Stimulated activated CD4-positive, alpha-beta T cell treated with anti-CD3 and anti-CD28 coated beads, Interleukin-1b, Interleukin-23, amount 100 ng/mL, for 4 hours (primary cell): ENCODE measurements at regions not wholly inside any gene's neighbourhood (a gene's known extent, or its start where the extent isn't known, plus 50 kb on each side); places are given as distances from the start of the nearest gene placed in this dataset.

Source experiments
- DNase-seq, 2 donors: peaks; one replicate each; pipeline ENCODE4 v3.0.0-alpha.2; 2020; ENCODE audit warnings: low read depth in 2 of 2

GRCh38 chr9:17894501-17895160 lies 315.8 kb downstream of the SH3GL2 start:
- DNase-seq: no peak

- no peak for DNase-seq
Measured at GRCh38 chr9:17900606-17901005, 321.7 kb downstream of the SH3GL2 start.

DNA sequence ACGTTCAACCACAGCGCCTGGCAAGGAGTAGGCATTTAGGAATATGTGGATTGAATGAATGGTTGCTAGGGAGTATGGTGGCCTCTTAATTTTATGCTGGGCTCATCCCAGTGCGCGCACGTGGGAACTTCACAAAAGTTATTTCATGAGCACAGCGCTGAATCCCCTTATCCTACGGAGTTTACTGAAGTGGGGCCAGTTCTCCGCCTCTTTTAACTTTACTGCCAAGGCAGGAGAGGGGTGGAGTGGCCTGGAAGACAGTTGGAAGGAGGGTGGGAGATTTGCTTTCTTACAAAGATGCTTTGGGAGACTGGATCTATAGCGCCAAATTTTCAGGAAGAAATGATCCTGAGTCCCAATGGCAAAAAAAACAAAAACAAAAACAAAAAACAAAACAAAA lies 326.5 kb downstream of the SH3GL2 start:
- DNase-seq: no peak

DNA sequence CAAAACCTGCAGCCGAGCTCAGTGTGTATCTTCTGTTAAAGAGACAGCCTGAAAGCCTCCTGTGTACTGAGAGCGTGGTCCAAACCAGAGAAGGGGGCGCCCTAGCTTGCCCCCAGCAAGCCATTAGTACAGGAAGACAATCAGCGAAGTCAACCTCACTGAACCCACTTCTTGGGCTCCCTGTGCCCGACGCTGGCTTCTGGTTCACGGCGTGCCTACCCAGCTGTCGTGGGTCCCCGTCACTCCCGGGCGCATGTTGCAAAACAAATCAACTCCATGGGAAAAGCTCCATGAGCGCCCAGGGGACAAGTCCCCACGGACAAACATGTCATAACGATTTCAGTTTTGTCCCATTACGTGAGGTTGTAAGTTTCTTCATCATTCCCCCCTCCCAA lies 326.9 kb downstream of the SH3GL2 start:
- no peak for DNase-seq

DNA sequence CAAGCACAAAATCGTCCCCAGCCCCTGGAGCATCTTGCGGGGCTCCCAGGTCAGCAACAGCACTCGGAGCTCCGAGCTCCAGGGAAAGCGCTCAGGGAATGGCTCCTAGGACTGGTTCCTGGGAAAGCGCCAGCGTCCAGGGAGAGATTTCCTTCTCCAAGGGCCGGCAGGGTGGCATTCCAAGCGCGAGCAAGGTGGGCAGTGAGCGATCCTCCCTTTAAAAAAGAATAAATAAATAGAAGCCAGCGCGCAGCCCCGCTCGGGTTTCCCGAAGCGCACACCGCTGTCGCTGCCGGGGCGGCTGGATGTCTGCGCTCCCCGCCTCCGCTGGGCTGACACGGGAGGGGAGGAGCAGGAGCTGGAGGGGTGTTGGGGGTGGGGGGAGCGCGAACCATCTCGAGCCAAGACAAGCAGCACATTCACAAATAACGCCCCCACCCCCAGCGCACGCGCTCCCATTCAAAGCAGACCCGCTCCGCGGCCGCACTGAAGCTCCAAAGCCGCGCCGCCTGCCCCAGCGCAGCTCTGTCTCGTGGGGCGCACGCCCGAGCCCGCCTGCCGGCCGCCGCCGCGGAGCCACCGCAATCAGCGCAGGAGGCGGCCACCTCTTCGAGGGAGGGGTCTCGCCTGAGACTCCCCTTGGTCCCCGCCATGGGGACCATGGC lies 327.4 kb downstream of the SH3GL2 start:
- DNase-seq: no peak

DNA sequence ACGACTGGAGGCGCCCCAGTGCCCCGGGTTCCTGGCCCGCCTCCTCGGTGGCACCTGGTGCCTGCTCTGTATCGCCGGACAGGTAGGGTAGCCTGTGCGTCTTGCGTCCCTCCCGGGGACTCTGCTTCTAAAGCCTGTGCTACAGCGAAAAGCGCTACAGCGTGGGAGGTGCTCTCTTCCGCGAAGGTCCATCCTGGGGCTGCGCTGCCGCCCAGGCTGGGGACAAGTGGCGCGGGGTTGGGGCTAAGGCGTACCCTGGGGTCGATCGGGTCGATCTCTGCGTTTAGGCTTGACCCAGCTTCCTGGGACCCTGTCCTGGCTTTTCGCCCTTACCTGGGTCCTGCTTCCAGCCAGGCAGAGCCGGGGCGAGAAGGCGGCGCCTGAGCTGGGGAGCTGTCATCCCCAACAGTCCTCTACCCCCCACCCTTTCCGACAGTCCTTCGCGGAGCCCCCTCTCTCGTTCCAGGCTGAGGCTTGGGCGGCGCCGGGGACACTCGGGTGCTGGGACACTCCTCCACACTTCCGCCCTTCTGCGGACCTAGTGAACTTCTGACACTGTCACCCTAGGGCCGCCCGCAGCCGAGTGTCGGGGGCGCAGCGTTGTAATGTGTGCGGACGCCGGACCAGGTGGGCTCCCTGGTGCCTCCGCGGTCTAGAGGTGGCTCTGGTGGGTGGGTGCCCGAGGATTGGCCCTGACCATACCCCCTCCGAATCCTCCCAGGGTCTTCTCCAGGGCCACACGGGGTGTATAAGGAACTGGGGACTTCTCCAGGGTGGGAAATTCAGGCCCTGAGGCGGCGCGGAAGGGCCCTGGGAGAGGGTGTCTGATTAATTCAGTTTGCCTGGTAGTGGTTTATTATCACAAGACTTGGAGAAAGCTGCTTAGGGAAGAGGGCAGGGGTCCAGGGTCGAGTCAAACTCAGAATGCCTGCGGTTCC lies 328.2 kb downstream of the SH3GL2 start:
- no peak for DNase-seq

- DNase-seq: no peak
Measured at GRCh38 chr9:17907779-17908508, 329.1 kb downstream of the SH3GL2 start.

- no peak for DNase-seq
Measured at GRCh38 chr9:17926246-17926645, 347.4 kb downstream of the SH3GL2 start.

GRCh38 chr9:17927616-17928015 lies 348.8 kb downstream of the SH3GL2 start:
- DNase-seq: no peak

- no peak for DNase-seq
Measured at GRCh38 chr9:17928228-17928627, 349.4 kb downstream of the SH3GL2 start.

DNA sequence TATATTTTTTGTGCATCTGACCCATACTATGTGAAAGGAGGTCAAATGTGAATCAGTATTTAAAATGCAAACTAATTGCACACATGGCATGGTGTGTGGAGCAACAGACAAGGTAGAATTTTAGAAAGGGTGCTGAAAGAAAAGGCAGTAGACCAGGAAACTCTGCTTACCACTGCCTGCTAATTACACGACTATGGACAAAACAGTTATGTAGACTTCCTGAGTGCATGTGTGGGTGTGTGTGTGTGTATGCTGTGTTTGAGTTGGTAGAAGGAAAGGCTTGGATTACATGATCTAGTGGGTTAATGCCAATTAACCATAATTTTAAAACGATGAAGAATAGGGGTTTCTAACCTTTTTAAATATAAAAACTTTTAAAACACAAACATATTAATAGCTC lies 349.9 kb downstream of the SH3GL2 start:
- DNase-seq: no peak

DNA sequence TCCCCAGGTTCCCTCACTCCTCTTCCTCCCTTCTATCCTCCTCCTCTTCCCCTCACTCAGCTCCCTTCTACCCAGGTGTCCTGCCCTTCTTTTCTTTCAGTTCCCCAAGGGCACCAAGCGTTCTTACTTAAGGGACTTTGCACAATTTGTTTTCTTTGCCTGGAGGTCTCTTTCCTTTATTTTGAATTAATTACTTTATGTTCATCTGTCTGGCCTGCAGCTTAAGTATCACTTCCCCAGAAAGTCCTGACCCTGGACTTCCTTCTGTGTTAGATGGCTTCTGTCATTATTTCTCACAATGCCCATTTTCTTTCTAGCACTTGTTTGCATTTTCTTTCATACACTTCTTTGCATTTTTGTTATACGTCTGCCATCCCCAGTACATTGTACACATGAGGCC lies 350.6 kb downstream of the SH3GL2 start:
- DNase-seq: no peak

DNA sequence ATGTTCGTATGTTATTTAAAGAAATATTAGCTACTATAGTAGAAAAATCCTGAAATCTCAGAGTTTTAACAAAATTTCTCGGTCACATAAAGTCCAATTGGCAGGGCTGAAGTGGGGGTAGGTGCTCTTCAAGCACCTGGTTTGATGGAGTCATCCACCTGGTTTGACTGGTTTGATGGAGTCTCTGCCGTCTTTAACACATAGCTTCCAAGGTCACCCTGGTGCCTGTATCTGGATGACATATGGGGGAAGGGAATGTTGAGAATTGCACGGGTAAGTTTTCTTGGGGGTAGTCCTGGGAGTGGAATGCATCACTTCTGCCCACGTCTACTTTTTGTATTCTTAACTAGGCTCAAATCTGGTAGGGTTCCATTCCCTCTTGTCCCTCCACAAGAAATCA lies 351.2 kb downstream of the SH3GL2 start:
- DNase-seq: no peak

GRCh38 chr9:17936365-17936764 lies 357.5 kb downstream of the SH3GL2 start:
- DNase-seq: no peak

DNA sequence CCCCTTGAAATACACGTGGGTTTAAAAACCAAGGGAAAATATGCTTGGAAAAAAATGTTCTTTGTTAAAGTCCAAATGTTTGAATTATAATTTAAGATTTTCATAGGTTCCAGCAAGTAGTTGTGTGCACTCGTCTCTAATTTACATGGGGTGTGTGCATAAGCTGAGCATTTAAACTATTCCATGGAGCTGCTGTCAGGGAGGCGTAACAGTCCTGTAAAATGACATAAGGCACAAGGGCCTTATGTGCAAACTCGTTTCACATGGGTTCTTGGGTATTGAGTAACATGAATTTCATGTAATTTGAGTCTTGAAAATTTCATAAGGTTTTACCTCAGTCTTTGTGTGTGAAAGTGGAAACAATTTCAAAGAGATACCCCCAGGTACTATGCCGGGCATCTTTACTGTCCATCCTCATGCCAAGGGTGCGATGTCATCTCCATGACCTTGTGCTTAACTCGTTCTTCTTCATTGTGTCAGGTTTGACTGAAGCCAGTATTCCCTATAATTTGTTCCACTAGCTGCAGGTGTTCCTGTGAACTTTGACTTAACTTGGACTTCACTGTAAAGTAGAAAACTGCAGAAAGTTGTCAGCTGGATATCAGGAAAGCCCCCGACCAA lies 359.3 kb downstream of the SH3GL2 start:
- DNase-seq: no peak

- DNase-seq: no peak
Measured at GRCh38 chr9:17942498-17942897, 363.6 kb downstream of the SH3GL2 start.

- no peak for DNase-seq
Measured at GRCh38 chr9:17955409-17955808, 376.5 kb downstream of the SH3GL2 start.

- DNase-seq: no peak
Measured at GRCh38 chr9:17958363-17958762, 379.5 kb downstream of the SH3GL2 start.

DNA sequence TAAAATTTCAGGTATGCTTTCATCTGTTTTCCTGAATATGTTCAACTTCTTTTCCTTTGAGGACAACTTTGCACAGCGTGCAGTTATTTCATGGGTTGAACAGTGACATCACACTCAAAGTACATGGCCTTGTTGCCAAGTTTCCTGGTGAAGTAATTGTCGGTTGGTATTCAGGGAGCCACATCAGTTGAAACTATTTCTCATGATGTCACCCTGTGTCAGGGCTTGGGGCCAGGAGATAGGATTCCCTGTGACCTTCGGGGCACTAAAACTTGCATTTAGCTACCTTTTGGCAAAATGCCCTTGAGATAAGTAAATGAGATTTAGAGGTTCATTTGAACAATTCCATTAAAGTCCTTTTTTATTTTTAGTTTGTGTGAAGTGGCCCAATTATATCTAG lies 383.9 kb downstream of the SH3GL2 start:
- no peak for DNase-seq

GRCh38 chr9:17963498-17963897 lies 384.6 kb downstream of the SH3GL2 start:
- no peak for DNase-seq

GRCh38 chr9:17967731-17968130 lies 388.9 kb downstream of the SH3GL2 start:
- no peak for DNase-seq

- DNase-seq: no peak
Measured at GRCh38 chr9:17969232-17969631, 390.4 kb downstream of the SH3GL2 start.
